ENCODE measurements at regions not wholly inside any gene's neighbourhood (a gene's known extent, or its start where the extent isn't known, plus 50 kb on each side); places are given as distances from the start of the nearest gene placed in this dataset.

DNA sequence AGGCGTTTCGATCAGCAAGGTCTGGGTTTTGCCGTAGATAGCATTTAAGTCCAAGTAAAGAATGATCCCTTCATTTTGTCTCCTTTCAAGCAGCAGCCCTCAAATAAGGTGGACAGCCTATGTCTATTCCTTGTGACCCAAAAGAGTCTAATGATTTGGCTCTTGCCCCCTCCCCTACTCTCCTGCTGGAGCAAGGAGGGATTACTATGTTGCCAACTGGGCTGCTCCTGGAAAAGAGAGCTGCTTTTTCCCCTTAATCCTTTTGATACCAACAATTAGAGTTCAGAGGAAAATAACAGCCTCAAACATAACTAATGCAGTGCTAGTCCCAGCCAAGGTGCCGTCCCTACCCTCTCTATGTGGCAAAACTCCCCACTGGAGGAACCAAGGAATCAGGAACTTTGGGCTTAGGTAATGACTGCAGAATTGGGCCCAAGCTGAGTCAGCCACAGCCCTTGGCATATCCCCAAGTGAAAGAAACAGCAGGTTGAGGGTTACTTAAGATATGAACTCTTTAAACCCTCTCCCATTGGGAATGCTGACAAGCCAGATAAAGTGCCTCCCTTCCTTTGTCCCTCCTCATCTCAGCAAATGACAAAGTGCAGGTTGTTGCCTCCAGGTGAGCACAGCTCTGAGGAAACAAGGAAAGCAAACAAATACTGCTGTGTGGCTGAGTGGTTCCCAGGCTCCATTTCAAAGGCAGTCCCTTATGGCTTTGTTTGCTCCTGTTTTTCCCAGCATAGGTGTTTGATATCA lies 643.7 kb downstream of the INHBA start:
- TF ChIP-seq, protein P1, sequence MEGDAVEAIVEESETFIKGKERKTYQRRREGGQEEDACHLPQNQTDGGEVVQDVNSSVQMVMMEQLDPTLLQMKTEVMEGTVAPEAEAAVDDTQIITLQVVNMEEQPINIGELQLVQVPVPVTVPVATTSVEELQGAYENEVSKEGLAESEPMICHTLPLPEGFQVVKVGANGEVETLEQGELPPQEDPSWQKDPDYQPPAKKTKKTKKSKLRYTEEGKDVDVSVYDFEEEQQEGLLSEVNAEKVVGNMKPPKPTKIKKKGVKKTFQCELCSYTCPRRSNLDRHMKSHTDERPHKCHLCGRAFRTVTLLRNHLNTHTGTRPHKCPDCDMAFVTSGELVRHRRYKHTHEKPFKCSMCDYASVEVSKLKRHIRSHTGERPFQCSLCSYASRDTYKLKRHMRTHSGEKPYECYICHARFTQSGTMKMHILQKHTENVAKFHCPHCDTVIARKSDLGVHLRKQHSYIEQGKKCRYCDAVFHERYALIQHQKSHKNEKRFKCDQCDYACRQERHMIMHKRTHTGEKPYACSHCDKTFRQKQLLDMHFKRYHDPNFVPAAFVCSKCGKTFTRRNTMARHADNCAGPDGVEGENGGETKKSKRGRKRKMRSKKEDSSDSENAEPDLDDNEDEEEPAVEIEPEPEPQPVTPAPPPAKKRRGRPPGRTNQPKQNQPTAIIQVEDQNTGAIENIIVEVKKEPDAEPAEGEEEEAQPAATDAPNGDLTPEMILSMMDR (conservative IDR thresholded peaks at IDR 0.05 in 1 of 2, IDR thresholded peaks at IDR 0.05 in 1 of 2; ENCODE audit: extremely low read depth in 1 of 2, insufficient read depth in 1 of 2, low read depth in 1 of 2, low read length in 2 of 2): no peak
- TF ChIP-seq EZH2 (IDR thresholded peaks at IDR 0.05; ENCODE audit: borderline replicate concordance, low read length): no peak
